Cardiac fibroblast (primary cell): ENCODE measurements at regions not wholly inside any gene's neighbourhood (a gene's known extent, or its start where the extent isn't known, plus 50 kb on each side); places are given as distances from the start of the nearest gene placed in this dataset.

Experiments used
- DNase-seq, 2 donors: peaks; one replicate each; pipeline versions ENCODE4 v3.0.0 to v3.0.0-alpha.2; 2010; ENCODE audit warnings: low read depth in 2 of 2
- H3K4me3 ChIP-seq, 2 donors: replicated peaks in 1 of 2; 1 replicate in 1 of 2; 2 replicates in 1 of 2; pipeline ENCODE4 v1.5.1; 2011; ENCODE audit warnings: low read depth in 2 of 2, low read length in 2 of 2, mild to moderate bottlenecking in 2 of 2, moderate library complexity in 1 of 2
- TF ChIP-seq, protein P1 (sequence below): IDR thresholded peaks from one replicate; pipeline ENCODE4 v1.5.1; 2011; ENCODE audit warnings: low read depth, mild to moderate bottlenecking, low read length, inconsistent platforms

- no peak overlapping the region for H3K4me3 ChIP-seq
- no peak for DNase-seq
- TF ChIP-seq, protein P1, sequence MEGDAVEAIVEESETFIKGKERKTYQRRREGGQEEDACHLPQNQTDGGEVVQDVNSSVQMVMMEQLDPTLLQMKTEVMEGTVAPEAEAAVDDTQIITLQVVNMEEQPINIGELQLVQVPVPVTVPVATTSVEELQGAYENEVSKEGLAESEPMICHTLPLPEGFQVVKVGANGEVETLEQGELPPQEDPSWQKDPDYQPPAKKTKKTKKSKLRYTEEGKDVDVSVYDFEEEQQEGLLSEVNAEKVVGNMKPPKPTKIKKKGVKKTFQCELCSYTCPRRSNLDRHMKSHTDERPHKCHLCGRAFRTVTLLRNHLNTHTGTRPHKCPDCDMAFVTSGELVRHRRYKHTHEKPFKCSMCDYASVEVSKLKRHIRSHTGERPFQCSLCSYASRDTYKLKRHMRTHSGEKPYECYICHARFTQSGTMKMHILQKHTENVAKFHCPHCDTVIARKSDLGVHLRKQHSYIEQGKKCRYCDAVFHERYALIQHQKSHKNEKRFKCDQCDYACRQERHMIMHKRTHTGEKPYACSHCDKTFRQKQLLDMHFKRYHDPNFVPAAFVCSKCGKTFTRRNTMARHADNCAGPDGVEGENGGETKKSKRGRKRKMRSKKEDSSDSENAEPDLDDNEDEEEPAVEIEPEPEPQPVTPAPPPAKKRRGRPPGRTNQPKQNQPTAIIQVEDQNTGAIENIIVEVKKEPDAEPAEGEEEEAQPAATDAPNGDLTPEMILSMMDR, result no peak
These were observed 50.0 kb upstream of the NUDT12 start for GRCh38 chr5:103612545-103612944.
